Spleen (tissue), 7 donors: ENCODE measurements at regions not wholly inside any gene's neighbourhood (a gene's known extent, or its start where the extent isn't known, plus 50 kb on each side); places are given as distances from the start of the nearest gene placed in this dataset.

Experiments
- CTCF ChIP-seq, 11 experiments: fragments of 200-600 bp in 7 of 11; fragments of 450-650 bp in 4 of 11; sonication (generic) in 4 of 11; IDR thresholded peaks in 8 of 11; conservative IDR thresholded peaks in 3 of 11; 1 replicate in 7 of 11; 2 replicates in 4 of 11; pipeline versions ENCODE4 v1.4.0 to v1.8.0; 2016 to 2021; ENCODE audit warnings: antibody characterized with exemption in 11 of 11, inconsistent platforms in 4 of 11, mild to moderate bottlenecking in 1 of 11
- POLR2A ChIP-seq, 3 donors: fragments of 450-650 bp; IDR thresholded peaks; one replicate each; pipeline ENCODE4 v1.5.1; 2017; ENCODE audit warnings: antibody characterized with exemption in 3 of 3, mild to moderate bottlenecking in 1 of 3
- donor health status: DM: no; HTN: no; CAD: no; lungs with moderate emphysema.
- donor health status: DM: no; HTN: no; CAD: no.
- donor health status: DM: no; HTN: no; CAD: no.

GRCh38 chr20:7748624-7749023 is 191.6 kb downstream of the HAO1 start:
- TF ChIP-seq CTCF (IDR thresholded peaks at IDR 0.05 in 8 of 11, conservative IDR thresholded peaks at IDR 0.05 in 3 of 11), result no peak
- no peak for TF ChIP-seq POLR2A (IDR thresholded peaks at IDR 0.05)
